HG03025 (cell line): ENCODE measurements at regions not wholly inside any gene's neighbourhood (a gene's known extent, or its start where the extent isn't known, plus 50 kb on each side); places are given as distances from the start of the nearest gene placed in this dataset.

ENCODE experiments used
- ATAC-seq: cut with Tn5 transposase; IDR thresholded peaks from one replicate; pipeline ENCODE4 v1.9.1; 2021; ENCODE audit warnings: mild to moderate bottlenecking, moderate library complexity; ENCODE audit not compliant: unreplicated experiment, low FRiP score

GRCh38 chr2:66689456-66690051 is 254.6 kb downstream of the MEIS1 start:
- no peak for ATAC-seq

GRCh38 chr2:66691031-66691965 is 256.4 kb downstream of the MEIS1 start:
- ATAC-seq: no peak

- ATAC-seq: no peak
Measured at GRCh38 chr2:66692521-66693054, 257.7 kb downstream of the MEIS1 start.

- no peak for ATAC-seq
Measured at GRCh38 chr2:66693076-66693965, 258.4 kb downstream of the MEIS1 start.

GRCh38 chr2:66694087-66694860 is 259.3 kb downstream of the MEIS1 start:
- no peak for ATAC-seq

GRCh38 chr2:66695226-66695735 is 260.4 kb downstream of the MEIS1 start:
- no peak for ATAC-seq

- ATAC-seq: no peak
Measured at GRCh38 chr2:66696374-66696773, 261.4 kb downstream of the MEIS1 start.

GRCh38 chr2:66696886-66697285 is 262.0 kb downstream of the MEIS1 start:
- ATAC-seq: no peak

GRCh38 chr2:66697366-66697765 is 262.4 kb downstream of the MEIS1 start:
- no peak for ATAC-seq

GRCh38 chr2:66698091-66698490 is 263.2 kb downstream of the MEIS1 start:
- no peak for ATAC-seq

- ATAC-seq: no peak
Measured at GRCh38 chr2:66698576-66699239, 263.8 kb downstream of the MEIS1 start.

GRCh38 chr2:66699416-66699792 is 264.5 kb downstream of the MEIS1 start:
- ATAC-seq: no peak

GRCh38 chr2:66699793-66700676 is 265.1 kb downstream of the MEIS1 start:
- ATAC-seq: no peak

GRCh38 chr2:66700677-66701066 is 265.7 kb downstream of the MEIS1 start:
- ATAC-seq: no peak

- ATAC-seq: no peak
Measured at GRCh38 chr2:66701251-66701650, 266.3 kb downstream of the MEIS1 start.

- ATAC-seq: no peak
Measured at GRCh38 chr2:66701656-66702055, 266.7 kb downstream of the MEIS1 start.

- ATAC-seq: no peak
Measured at GRCh38 chr2:66702301-66702700, 267.4 kb downstream of the MEIS1 start.

- no peak for ATAC-seq
Measured at GRCh38 chr2:66704786-66705185, 269.9 kb downstream of the MEIS1 start.
